Neutrophil (primary cell): ENCODE measurements at regions not wholly inside any gene's neighbourhood (a gene's known extent, or its start where the extent isn't known, plus 50 kb on each side); places are given as distances from the start of the nearest gene placed in this dataset.

Experiments used
- H3K27ac ChIP-seq: fragments of 200-600 bp; sonication (generic); 2 replicates; pipeline ENCODE4 v1.5.1; 2016; ENCODE audit warnings: mild to moderate bottlenecking, moderate library complexity
- H3K27me3 ChIP-seq: fragments of 200-600 bp; sonication (generic); 2 replicates; pipeline ENCODE4 v1.6.0; 2016; ENCODE audit warnings: mild to moderate bottlenecking
- H3K36me3 ChIP-seq: fragments of 200-600 bp; sonication (generic); 2 replicates; pipeline ENCODE4 v1.5.1; 2017
- H3K4me1 ChIP-seq, 2 experiments: fragments of 200-600 bp in 1 of 2; sonication (generic) in 1 of 2; 1 replicate in 1 of 2; 2 replicates in 1 of 2; pipeline versions ENCODE4 v1.5.1 to v1.6.1; 2013 to 2016; ENCODE audit warnings: low read depth in 1 of 2, low read length in 1 of 2, mild to moderate bottlenecking in 1 of 2, moderate library complexity in 1 of 2; ENCODE audit not compliant: control insufficient read depth in 1 of 2, insufficient read depth in 1 of 2
- H3K4me3 ChIP-seq, 2 experiments: fragments of 200-600 bp in 1 of 2; sonication (generic) in 1 of 2; 1 replicate in 1 of 2; 2 replicates in 1 of 2; pipeline ENCODE4 v1.5.1; 2013 to 2016; ENCODE audit warnings: low read depth in 1 of 2, low read length in 1 of 2, mild to moderate bottlenecking in 1 of 2, moderate library complexity in 1 of 2
- H3K9me3 ChIP-seq: fragments of 200-600 bp; sonication (generic); 2 replicates; pipeline ENCODE4 v1.5.1; 2016
- CTCF ChIP-seq: fragments of 200-600 bp; sonication (generic); IDR thresholded peaks from 2 replicates; pipeline ENCODE4 v1.5.1; 2016; ENCODE audit warnings: antibody characterized with exemption

DNA sequence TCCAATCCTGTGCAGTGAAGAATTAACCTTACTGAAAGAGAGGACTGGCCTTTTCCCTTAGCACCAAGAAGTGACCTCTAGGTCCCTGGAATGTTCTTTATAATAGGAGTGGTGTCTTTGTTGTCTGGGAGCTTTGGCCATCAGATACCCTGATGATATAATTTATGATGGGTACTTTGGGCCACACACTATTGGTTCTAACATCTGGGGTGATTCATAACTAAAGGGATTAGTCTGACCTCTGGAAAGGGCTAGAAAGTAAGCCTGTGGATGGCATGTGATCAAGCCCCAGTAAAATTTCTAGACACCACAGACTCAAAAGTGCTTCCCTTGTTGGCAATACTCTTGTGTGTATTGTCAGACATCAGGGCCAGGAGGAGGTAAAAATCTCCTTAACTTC is 891.2 kb downstream of the KCNA4 start:
- no peaks in the 10 kb centered on the region for H3K9me3 ChIP-seq
- H3K36me3 ChIP-seq, result no peaks in the 10 kb centered on the region
- no peak overlapping the region for H3K4me3 ChIP-seq
- no peaks in the 10 kb centered on the region for H3K27me3 ChIP-seq
- no peak for TF ChIP-seq CTCF
- no peak overlapping the region for H3K27ac ChIP-seq
- no peaks in the 10 kb centered on the region for H3K4me1 ChIP-seq

GRCh38 chr11:29124470-29124869 is 892.4 kb downstream of the KCNA4 start:
- Histone ChIP-seq H3K9me3 (no peaks in the 10 kb centered on the region), H3K4me3 (no peak overlapping the region), H3K4me1 (no peaks in the 10 kb centered on the region), H3K36me3 (no peaks in the 10 kb centered on the region), H3K27me3 (no peaks in the 10 kb centered on the region), H3K27ac (no peak overlapping the region)
- TF ChIP-seq CTCF, result no peak

- no peaks in the 10 kb centered on the region for H3K27me3 ChIP-seq
- H3K27ac ChIP-seq, result no peak overlapping the region
- H3K36me3 ChIP-seq, result no peaks in the 10 kb centered on the region
- H3K4me1 ChIP-seq, result no peaks in the 10 kb centered on the region
- no peak overlapping the region for H3K4me3 ChIP-seq
- no peaks in the 10 kb centered on the region for H3K9me3 ChIP-seq
- no peak for TF ChIP-seq CTCF
Measured at GRCh38 chr11:29119707-29120618, 896.9 kb downstream of the KCNA4 start.

DNA sequence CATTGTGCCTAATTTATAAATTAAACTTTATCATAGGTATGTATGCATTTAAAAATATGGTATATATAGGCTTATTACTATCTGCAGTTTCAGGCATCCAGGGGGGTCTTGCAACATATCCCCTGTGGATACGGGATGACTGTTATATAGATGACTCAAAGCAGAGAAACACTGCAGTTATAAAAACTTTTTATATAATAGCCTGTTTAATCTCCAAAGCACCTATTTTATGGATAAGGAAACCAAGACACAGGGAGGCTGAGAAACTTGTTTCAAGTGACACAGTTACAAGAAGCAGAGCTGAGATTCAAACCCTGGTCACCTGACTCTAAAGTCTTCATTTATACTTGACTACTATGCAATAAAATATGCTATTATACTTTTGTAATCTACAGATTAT is 897.7 kb downstream of the KCNA4 start:
- Histone ChIP-seq H3K4me1 (no peaks in the 10 kb centered on the region), H3K36me3 (no peaks in the 10 kb centered on the region), H3K27me3 (no peaks in the 10 kb centered on the region), H3K27ac (no peak overlapping the region), H3K9me3 (no peaks in the 10 kb centered on the region), H3K4me3 (no peak overlapping the region)
- TF ChIP-seq CTCF, result no peak

DNA sequence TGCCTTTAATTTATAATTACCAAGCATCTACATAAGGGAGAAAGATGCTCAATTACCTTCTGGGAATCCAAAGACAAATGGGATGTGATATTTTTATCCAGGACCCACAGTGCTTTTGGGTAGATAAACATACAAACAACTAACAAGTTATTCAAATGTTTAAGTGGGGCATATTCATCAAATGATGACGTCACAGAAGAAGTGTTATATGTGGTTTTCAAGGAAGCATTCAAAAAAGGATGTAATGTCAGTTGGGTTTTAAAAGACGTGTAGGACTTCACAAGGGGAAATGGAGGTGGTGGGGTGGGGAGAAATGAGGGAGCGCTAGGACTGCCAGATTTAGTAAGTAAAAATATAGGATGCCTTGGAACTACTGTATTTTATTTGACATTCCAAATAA is 915.9 kb downstream of the KCNA4 start:
- no peaks in the 10 kb centered on the region for H3K36me3 ChIP-seq
- no peaks in the 10 kb centered on the region for H3K4me1 ChIP-seq
- H3K9me3 ChIP-seq, result no peaks in the 10 kb centered on the region
- no peak overlapping the region for H3K4me3 ChIP-seq
- no peak for TF ChIP-seq CTCF
- H3K27me3 ChIP-seq, result no peaks in the 10 kb centered on the region
- no peak overlapping the region for H3K27ac ChIP-seq
